Kidney glomerular epithelial cell (primary cell): ENCODE measurements at regions not wholly inside any gene's neighbourhood (a gene's known extent, or its start where the extent isn't known, plus 50 kb on each side); places are given as distances from the start of the nearest gene placed in this dataset.

Experiments
- DNase-seq: peaks from one replicate; lab custom pipeline; 2025; lab: John Stamatoyannopoulos, UW

DNA sequence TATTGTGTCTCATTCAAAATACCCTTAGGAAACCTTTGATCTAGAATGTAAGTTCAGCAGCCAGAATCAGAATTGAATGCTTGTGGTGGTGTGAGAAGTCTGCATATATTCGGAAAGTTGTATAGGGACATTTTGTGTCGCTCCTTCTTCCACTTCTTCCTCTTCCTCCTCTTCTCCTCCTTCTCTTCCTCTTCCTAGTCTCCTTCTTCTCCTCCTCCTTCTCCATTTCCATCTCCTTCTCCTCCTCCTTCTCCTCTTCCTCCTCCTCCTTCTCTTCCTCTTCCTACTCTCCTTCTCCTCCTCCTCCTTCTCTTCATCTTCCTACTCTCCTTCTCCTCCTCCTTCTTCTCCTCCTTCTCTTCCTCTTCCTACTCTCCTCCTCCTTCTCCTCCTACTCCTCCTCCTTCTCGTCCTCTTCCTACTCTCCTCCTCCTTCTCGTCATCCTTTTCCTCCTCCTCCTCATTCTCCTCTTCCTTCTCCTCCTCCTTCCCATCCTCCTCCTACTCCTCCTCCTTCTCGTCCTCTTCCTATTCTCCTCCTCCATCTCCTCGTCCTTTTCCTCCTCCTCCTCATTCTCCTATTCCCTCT, 749.3 kb upstream of the GOLIM4 start:
- no peak for DNase-seq

DNA sequence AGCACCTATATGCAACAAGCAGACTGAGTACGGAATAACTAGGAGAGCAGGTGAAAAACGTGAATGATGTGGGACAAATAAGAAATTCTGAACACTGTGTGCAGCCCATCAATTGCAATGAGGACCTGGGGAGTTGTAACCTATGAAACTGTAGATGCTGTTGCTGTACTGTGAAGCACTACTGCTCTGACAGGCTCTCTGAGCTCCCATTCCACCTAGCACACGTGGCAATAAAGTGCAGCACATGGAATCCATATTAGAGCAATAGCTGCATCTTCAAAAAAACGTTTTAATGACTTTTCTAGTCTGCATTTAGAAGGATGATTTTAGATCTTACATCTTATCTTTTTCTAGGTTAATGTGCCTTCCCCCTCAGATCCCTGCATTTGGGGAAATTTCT, 748.7 kb upstream of the GOLIM4 start:
- DNase-seq: no peak

- no peak for DNase-seq
Observed at GRCh38 chr3:168843481-168843880, 747.8 kb upstream of the GOLIM4 start.

GRCh38 chr3:168839653-168840052, 743.9 kb upstream of the GOLIM4 start:
- no peak for DNase-seq

- DNase-seq: no peak
Observed at GRCh38 chr3:168834558-168834957, 738.8 kb upstream of the GOLIM4 start.

DNA sequence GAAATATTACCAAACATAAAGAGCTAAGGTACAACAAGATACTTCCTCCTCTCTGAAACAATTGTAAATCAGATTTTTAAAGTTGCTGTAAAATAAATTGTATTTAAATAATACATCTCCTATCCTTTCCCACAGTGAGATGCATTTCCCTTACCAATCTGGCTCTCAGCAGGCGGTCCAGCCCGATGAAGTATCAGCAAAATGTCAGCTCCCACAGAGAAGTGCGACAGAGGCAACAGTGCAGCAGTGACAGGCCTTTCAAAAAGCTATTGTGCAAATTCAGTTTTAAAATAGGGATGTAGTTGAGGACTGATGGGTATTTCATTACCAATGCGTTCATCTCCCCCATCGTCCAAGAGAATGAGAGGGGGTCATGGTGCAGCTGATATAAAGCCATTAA, 733.2 kb upstream of the GOLIM4 start:
- no peak for DNase-seq

DNA sequence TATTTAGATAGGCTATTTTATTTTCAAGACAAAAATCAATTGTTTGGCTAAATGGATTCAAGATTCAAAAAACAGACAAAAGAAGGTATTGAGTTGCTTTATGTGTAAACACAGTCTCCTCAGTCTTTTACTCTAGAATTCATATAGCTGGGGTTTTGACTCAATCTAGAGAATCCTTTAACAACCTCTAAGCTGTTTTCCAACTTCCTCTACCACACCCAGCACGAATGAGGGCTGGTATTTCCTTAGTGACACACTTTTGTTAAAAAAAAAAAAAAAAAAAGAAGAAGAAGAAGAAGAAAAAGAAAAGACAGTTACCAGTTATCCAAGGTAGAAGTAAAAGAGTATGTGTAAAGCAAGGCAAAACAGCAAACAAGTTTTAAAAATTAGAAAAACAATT, 732.8 kb upstream of the GOLIM4 start:
- no peak for DNase-seq

- DNase-seq: no peak
Observed at GRCh38 chr3:168828014-168828413, 732.3 kb upstream of the GOLIM4 start.

DNA sequence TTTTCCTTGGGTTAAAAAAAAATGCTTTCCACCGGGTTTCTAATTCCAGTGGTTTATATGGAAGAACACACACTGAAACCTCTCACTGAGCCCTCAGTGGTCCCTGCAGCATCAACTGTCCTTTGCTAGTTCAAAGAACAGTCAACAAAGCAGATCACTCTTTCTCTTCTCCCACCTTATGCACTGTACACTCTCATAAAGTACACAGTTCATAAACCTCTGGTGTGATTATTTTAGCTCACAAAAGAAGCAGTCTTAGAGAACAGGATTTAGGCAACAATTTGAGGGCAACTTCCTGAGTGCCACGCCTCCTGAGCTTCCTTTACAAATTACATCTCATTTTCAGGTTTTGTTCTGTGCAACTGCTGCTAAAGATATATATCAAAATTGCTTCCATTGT, 728.4 kb upstream of the GOLIM4 start:
- DNase-seq: no peak

DNA sequence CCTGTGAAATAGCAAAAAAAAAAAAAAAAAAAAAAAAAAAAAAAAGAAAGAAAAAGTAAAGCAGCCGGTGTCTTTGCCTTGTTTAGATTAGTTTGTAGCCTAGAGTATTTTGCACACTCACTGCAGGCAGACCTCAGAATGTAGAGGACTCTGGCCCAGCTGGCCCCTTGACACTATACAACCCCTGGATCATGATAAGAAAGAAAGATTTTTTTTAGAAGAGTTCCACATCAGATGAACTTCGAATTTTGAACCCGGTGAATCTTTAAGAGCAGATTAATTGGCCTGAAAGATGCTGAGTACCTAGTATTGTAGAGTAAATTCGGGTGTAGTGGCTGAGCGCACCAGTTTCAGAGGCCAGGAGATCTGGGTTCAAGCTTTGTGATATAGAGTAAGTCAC, 727.7 kb upstream of the GOLIM4 start:
- no peak for DNase-seq

DNA sequence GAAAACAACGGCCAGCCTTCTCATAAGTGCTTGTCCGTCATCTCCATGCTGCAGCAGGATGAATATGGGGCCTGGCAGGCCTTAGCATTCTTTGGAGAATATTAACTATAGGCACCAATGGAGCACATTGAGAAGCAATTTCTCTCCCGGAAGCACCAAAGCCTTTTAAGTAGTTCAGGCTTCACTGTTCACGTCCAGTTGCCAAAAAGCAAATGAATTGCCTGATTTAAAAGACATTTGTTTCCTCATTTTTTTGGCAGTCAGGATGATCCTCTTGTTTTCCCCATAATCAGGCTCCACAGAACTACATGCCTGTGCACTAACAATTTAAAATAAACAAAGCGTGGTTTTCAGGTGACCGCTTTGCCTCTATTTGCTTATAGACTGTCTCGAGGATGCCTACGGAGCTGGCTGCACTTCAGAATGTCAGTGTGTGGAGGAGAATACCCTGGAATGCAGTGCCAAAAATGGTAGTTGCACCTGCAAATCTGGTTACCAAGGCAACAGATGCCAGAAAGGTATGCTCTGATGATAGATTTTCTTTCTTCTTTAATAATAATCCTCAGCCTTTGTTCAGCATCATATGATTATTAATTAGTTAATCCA, 725.2 kb upstream of the GOLIM4 start:
- peak; percentile 24 for DNase-seq

- DNase-seq: no peak
Observed at GRCh38 chr3:168817177-168817576, 721.5 kb upstream of the GOLIM4 start.

DNA sequence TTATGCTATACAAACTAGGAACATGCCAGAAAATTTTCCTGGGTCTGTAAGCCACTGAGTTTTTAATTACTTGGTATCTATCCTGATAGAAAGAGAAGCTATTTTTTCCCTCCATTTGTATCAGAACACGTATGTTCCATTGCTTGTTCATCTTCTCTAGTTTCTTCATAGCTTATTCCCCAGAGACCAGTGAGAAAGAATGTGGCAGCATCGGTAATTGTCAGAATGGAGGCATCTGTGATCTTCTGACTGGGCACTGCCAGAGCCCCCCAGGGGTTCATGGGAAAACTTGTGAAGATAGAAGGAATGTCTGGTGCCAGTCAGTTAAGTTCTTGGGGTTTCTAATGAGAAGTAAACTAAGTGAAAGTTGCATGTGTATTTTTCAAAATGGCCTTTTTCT, 720.2 kb upstream of the GOLIM4 start:
- DNase-seq: no peak

- no peak for DNase-seq
Observed at GRCh38 chr3:168813225-168813802, 717.6 kb upstream of the GOLIM4 start.

DNA sequence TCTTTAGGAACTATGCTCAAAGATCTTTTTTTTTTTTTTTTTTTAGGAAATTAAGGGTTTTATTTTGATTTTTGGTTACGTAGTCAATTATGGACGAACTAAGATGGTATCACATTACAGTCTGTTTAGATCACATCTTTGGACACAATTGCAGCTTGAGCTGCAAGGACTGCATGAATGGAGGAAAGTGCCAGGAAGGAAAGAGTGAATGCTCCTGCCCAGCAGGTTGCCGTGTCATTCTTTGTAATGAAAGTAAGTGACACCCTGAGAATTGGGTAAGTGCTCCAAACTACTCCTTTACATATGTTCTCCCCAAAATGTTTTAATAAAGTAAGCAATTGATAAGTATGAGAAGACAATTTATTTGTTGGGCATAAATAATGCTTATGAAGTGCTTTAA, 716.5 kb upstream of the GOLIM4 start:
- no peak for DNase-seq

DNA sequence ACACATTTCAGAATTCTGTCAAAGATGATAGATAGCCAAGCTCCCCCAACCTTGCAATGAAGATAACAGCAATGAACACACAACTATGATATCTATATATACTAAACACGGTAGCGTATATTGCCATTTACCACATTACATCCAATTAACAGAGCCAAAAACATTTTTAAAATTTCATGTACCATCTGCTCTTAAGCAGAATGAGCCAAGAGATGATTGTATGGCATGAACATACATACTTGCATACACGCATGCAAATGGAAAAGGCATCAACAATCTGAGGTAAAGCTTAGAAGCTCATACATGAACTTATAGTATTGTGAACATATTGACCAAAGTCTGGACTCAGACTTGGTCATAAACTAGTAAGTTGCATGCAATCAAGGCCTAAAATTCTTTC, 712.9 kb upstream of the GOLIM4 start:
- no peak for DNase-seq

DNA sequence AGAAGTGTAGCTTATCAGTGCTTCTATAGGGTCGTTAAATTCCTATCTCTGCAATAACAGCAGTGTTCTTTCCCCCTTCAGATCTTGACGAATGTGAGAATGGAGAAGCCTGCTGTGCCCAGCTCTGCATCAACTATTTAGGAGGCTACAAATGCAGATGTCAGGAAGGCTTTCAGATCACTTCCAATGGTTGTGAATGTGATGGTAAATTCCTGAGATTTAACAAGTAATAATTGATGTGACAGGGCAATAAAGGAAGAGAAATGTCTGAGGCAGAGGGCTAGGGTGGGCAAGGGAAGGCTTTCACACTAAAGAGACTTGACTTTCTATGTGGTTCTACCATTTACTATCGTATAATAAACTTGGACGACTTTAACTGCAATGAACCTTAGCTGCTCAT, 711.7 kb upstream of the GOLIM4 start:
- no peak for DNase-seq

DNA sequence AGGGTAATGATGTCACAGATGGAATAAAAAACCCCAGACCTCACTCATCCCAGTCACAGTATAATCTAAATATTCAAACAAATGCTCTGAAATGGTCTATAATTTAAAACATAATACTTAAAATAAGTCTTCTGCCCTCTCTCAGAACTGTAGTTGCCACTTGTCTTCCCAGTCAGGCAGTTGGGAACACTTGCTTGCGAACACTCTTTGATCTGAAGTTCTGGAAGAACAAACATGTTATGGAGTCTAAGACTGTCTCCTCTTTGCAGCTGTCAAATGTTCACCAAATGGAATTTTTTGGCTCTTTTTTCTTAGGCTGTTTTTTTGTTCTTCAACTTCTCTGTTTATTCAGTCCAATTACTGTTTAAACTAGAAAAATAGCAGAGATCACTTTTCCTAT, 711.1 kb upstream of the GOLIM4 start:
- DNase-seq: no peak

GRCh38 chr3:168803536-168803935, 707.8 kb upstream of the GOLIM4 start:
- DNase-seq: no peak

DNA sequence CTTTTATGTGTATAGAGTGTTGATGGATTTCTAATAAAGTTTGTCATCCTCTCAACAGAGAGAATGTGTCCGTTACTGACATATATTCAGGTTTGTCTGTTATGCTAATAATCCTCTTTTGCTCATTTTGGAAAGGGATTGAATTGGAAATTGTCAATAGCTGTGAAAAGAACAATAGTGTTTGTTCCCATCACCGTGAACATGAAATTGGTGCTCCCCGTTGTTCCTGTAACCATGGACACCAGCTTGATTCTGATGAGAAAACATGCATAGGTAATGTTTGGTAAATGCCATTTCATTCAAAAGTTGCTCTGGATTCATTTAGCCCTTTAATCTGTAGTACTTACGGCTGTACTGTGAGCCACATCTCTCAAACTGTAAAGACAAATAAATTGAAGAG, 707.0 kb upstream of the GOLIM4 start:
- no peak for DNase-seq

DNA sequence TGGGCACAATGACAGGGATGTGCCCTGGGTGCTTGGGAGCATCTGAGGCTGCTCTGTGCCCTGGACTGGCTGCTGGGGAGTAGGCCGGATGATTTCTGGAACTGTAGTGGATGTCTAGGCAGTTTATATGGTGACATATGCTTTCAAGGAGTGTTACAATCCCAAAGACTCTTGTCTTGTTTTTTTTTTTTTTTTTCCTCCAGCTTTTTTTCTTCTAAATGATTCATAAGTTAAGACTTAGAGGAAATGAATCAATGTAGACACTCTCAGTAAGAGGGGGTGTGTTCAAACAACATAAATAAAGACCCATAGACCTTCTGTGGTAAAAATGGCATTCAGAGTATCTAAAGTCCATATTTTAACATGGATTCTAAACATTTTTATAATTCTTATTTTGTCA, 706.1 kb upstream of the GOLIM4 start:
- DNase-seq: peak; percentile 45

- no peak for DNase-seq
Observed at GRCh38 chr3:168796339-168796738, 700.6 kb upstream of the GOLIM4 start.

GRCh38 chr3:168794427-168794826, 698.7 kb upstream of the GOLIM4 start:
- no peak for DNase-seq

- DNase-seq: no peak
Observed at GRCh38 chr3:168782193-168782592, 686.5 kb upstream of the GOLIM4 start.
